HG02870 (cell line): ENCODE measurements at regions not wholly inside any gene's neighbourhood (a gene's known extent, or its start where the extent isn't known, plus 50 kb on each side); places are given as distances from the start of the nearest gene placed in this dataset.
"Not testable (repeated sequence)": the region's sequence is repeated elsewhere in the genome, so short reads cannot be mapped to it uniquely, and the experiment has no call there.

Experiments
- ATAC-seq: cut with Tn5 transposase; IDR thresholded peaks from one replicate; pipeline ENCODE4 v1.9.1; 2021; ENCODE audit warnings: mild to moderate bottlenecking, moderate library complexity; ENCODE audit not compliant: unreplicated experiment

- no peak for ATAC-seq
Measured at GRCh38 chr2:145801210-145801609, 1281.3 kb upstream of the ZEB2 start.

DNA sequence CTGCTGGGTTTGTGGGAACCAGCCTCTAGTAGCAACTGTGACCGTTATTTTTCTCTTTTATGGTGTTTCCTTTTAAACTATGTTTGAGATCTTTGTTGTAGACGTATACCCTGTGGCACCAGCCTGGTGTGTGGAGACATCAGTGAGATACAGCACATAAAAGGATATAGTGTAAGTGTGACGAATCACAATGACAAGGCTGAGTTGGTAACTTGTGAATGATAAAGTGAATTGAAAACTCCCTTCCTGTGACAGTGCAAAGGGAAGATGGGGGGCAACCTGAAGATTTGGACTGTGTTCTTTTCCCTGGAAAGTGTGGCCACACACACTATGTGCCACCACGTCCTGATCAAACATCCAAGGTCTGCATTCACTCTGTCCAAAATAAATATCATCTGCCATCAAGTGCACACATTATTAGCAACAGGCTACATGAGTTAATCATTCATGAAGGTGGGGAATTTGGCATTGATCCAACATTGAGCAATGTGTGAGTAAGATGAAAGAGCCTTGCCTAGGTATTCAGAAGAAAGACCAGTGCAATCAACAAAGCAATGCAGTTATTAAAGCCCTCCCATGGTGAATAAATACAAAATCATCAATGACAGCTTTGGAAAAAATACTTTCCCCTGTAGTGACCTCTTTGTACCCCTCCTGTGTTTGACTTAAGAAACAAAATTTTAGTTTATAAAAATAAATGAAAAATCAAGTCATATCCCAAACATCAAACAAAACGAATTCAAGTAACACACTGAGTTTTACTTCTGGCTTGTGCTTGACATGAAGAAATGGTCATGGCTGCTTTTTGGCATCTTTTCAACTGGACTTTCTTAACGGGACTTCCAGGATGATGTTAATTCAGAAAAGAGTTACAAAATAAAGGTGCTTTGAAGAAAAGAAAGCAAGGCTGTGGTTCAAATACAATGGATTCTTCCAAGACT, 1280.5 kb upstream of the ZEB2 start:
- no peak for ATAC-seq

GRCh38 chr2:145799595-145800108, 1279.7 kb upstream of the ZEB2 start:
- ATAC-seq = no peak

- no peak for ATAC-seq
Measured at GRCh38 chr2:145798419-145798818, 1278.5 kb upstream of the ZEB2 start.

GRCh38 chr2:145797692-145798091, 1277.8 kb upstream of the ZEB2 start:
- ATAC-seq = no peak

DNA sequence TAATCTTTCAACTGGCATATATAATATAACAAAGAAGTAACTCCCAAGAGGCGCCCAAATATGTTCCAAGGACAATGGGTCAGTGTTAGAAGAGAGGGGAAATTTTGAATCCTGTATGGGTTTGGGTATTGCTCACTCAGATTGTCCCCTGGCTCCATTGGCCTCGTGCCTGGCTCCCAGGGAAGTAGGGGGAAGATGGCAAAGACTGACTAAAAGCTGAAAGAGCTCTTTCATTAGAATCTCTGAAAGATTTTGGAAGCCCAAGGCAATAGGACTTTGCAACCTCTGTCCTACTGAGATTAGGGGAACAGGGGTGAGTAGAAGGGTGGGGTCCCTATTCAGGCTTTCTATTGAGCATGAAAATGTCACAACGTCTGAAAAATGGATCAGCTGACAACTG, 1272.8 kb upstream of the ZEB2 start:
- no peak for ATAC-seq

DNA sequence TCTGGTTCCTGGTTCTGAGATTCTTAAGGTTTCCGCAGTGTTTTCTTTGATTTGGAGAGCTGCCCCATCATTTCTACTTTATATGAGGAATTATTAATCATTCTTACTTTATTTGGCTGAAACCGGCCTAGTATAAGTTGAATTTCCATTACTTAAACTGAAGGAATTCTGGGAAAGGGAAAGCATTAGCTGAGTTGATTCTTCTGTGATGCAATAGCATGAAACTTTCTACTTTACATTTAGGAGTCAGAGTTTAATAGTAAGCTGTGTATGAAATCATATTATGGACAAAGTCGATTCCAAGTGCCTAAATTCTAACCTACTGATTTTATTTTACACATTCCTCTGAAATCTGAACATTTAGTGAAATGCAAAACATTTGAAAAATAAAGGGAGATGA, 1269.7 kb upstream of the ZEB2 start:
- ATAC-seq = no peak

GRCh38 chr2:145787597-145788361, 1267.9 kb upstream of the ZEB2 start:
- ATAC-seq = not testable (repeated sequence)

GRCh38 chr2:145782607-145783006, 1262.7 kb upstream of the ZEB2 start:
- not testable (repeated sequence) for ATAC-seq

- ATAC-seq = peak; percentile 61
Measured at GRCh38 chr2:145777914-145778313, 1258.0 kb upstream of the ZEB2 start.

GRCh38 chr2:145777297-145777696, 1257.4 kb upstream of the ZEB2 start:
- no peak for ATAC-seq

DNA sequence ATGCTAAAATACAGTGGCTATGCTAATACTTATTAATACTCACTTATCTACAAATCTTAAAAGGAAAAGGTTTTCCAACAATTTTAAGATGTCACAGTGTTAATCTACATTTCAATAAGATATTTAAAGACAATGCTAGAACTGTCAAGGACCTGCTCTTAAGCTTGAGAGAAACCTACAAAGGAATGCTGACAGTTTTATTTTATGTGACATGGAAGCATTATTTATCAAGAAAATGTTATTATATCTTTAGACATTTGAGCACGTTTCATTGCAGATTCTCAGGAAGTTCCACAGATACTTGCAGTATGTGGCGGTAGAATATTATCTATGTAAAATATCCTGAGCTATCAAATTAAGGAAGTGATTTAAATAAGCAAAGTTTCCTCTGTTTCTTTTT, 1255.7 kb upstream of the ZEB2 start:
- ATAC-seq = no peak

GRCh38 chr2:145771525-145771924, 1251.6 kb upstream of the ZEB2 start:
- ATAC-seq = peak; percentile 98

DNA sequence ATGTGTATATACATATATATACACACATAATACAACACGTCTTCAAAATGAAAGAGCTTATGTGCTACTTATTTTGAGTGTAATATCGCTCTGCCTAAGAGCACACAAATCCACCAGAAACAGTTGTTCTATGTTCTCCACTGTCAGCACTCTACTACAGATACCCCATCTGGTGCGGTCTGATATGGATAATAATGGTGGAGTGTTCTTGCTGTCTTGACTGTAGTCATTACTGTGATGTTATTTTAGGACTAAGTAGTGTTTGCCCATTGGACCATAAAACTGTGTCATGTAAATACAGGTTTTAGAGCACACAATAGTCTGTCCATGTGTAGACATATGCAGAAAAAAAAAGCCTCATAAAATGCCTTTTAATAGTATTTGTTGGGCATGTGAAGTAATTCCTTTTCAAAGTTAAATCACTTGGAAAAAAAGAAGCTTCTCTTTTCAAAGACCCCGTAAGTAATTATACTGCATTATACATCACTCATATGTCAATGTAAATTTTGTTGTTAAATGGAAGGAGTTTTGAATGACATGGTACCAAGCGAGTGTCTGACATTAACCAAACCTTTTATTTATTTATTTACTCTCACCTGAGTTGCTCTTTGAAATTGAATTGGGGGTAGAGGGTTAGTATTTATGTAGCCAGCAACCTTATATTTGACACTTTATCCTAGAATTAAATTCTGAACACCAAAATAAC, 1249.2 kb upstream of the ZEB2 start:
- ATAC-seq = no peak

DNA sequence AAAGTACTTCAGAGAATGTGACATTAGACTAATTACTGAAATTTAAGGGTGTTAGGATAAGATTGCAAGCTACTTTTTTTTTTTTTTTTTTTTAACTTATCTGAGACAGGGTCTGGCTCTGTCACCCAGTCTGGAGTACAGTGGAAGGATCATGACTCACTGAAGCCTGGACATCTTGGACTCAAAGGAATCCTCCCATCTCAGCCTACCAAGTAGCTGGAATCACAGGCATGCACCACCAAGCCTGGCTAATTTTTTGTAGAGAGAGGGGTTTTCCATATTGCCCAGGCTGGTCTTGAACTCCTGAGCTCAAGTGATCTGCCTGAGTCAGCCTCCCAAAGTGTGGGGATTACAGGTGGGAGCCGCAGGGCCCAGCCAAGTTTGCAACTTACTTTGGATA, 1246.0 kb upstream of the ZEB2 start:
- ATAC-seq = no peak

GRCh38 chr2:145764631-145765030, 1244.7 kb upstream of the ZEB2 start:
- no peak for ATAC-seq

GRCh38 chr2:145760781-145761649, 1241.1 kb upstream of the ZEB2 start:
- no peak for ATAC-seq

DNA sequence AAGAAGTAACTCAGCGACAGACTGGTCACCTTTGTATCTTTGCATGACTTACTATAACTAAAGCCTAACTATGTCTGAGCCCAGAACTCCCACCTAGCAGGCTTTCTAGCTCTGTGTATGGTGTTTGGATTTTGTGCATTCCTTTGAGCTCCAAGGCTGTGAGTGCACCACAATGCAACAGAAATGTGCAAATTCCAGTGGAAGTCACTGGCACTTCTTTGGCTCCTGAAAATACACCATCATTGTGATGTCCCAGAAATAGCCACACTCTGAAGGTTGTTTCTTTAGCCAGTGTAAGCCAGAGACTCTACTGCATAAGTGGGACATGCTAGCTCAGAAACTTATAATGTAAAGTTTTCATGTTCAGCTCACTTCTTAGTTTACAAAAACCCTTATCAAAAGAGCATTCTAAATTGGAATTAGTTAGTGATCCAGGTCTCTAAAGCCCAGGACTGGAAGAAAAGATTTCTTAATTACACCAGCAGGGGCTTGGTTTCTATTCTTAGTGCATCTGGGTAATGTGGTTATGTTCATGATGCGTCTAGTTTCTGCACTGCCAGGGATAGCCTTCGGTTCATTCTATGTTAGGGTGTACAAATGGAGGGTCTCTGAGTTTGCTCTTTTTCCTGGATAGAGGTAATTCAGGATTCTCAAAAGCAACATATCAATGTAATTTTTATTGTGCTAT, 1239.5 kb upstream of the ZEB2 start:
- ATAC-seq = no peak

- ATAC-seq = no peak
Measured at GRCh38 chr2:145757503-145758246, 1237.8 kb upstream of the ZEB2 start.
